Suprapubic skin (tissue), 3 donors: ENCODE measurements at regions not wholly inside any gene's neighbourhood (a gene's known extent, or its start where the extent isn't known, plus 50 kb on each side); places are given as distances from the start of the nearest gene placed in this dataset.

ENCODE experiments used
- POLR2AphosphoS5 ChIP-seq, 3 donors: sonication (generic); formaldehyde crosslinking; IDR thresholded peaks; one replicate each; pipeline ENCODE4 v1.6.1; 2017; ENCODE audit warnings: antibody characterized with exemption in 3 of 3
- TF ChIP-seq, protein P1 (sequence below), 2 donors: fragments of 200-600 bp in 1 of 2; fragments of 450-650 bp in 1 of 2; sonication (generic) in 1 of 2; IDR thresholded peaks; one replicate each; pipeline ENCODE4 v1.5.1; 2016 to 2019; ENCODE audit warnings: antibody characterized with exemption in 2 of 2, mild to moderate bottlenecking in 1 of 2, moderate library complexity in 1 of 2

DNA sequence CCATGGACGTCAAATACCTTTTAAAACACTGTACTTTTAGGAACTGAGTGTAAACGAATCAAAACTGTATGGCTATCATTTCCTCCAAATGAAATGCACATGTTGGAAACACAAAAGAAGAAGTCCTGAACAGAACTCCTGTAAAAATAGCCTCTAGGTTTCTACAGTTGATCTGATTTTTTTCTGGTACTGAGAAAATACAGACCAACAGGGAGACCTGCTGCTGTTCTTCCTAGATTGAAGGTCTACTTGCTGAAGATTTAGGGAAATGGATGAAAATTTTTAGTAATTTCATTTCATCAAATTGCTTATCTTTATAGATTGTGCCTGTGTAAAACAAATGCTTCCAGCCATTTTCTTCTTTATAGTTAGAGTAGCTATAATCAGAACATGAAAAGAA is 520.4 kb downstream of the SLITRK6 start:
- TF ChIP-seq, protein P1, sequence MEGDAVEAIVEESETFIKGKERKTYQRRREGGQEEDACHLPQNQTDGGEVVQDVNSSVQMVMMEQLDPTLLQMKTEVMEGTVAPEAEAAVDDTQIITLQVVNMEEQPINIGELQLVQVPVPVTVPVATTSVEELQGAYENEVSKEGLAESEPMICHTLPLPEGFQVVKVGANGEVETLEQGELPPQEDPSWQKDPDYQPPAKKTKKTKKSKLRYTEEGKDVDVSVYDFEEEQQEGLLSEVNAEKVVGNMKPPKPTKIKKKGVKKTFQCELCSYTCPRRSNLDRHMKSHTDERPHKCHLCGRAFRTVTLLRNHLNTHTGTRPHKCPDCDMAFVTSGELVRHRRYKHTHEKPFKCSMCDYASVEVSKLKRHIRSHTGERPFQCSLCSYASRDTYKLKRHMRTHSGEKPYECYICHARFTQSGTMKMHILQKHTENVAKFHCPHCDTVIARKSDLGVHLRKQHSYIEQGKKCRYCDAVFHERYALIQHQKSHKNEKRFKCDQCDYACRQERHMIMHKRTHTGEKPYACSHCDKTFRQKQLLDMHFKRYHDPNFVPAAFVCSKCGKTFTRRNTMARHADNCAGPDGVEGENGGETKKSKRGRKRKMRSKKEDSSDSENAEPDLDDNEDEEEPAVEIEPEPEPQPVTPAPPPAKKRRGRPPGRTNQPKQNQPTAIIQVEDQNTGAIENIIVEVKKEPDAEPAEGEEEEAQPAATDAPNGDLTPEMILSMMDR (IDR thresholded peaks at IDR 0.05), result no peak
- no peak for TF ChIP-seq POLR2AphosphoS5 (IDR thresholded peaks at IDR 0.05)
